H9 (cell line): ENCODE measurements at regions not wholly inside any gene's neighbourhood (a gene's known extent, or its start where the extent isn't known, plus 50 kb on each side); places are given as distances from the start of the nearest gene placed in this dataset.

Experiments used
- DNase-seq: peaks from one replicate; pipeline ENCODE4 v3.0.0-alpha.2; 2017
- H2AFZ ChIP-seq: one replicate; pipeline ENCODE4 v1.6.1; 2013; ENCODE audit warnings: mild to moderate bottlenecking, low read length, control low read depth, moderate library complexity
- H2AK5ac ChIP-seq: 2 replicates; pipeline ENCODE4 v1.6.1; 2013; ENCODE audit warnings: low read length, control low read depth, mixed read lengths; ENCODE audit not compliant: insufficient read length
- H2BK120ac ChIP-seq: one replicate; pipeline ENCODE4 v1.6.1; 2013; ENCODE audit warnings: low read depth, mild to moderate bottlenecking, low read length, control low read depth, inconsistent platforms; ENCODE audit not compliant: poor library complexity, severe bottlenecking
- H2BK12ac ChIP-seq: 2 replicates; pipeline ENCODE4 v1.6.1; 2013; ENCODE audit warnings: low read length, control low read depth, mixed read lengths, low read depth; ENCODE audit not compliant: insufficient read length
- H2BK15ac ChIP-seq: 2 replicates; pipeline ENCODE4 v1.6.1; 2013; ENCODE audit warnings: low read depth, low read length, control low read depth
- H2BK20ac ChIP-seq: one replicate; pipeline ENCODE4 v1.6.1; 2013; ENCODE audit warnings: low read depth, mild to moderate bottlenecking, low read length, control low read depth, inconsistent platforms; ENCODE audit not compliant: poor library complexity, severe bottlenecking
- H2BK5ac ChIP-seq: 2 replicates; pipeline ENCODE4 v1.6.1; 2013; ENCODE audit warnings: low read length, control low read depth, mixed read lengths; ENCODE audit not compliant: insufficient read length
- H3K14ac ChIP-seq: 2 replicates; pipeline ENCODE4 v1.6.1; 2013; ENCODE audit warnings: low read length, control low read depth; ENCODE audit not compliant: insufficient read depth
- H3K18ac ChIP-seq: 2 replicates; pipeline ENCODE4 v1.6.1; 2013; ENCODE audit warnings: low read depth, mild to moderate bottlenecking, mixed read lengths, low read length, control low read depth; ENCODE audit not compliant: insufficient read length
- H3K23ac ChIP-seq: 2 replicates; pipeline ENCODE4 v1.6.1; 2013; ENCODE audit warnings: low read length, control low read depth, mixed read lengths, low read depth; ENCODE audit not compliant: insufficient read length
- H3K23me2 ChIP-seq: 2 replicates; pipeline ENCODE4 v1.6.1; 2013; ENCODE audit warnings: low read depth, mild to moderate bottlenecking, mixed read lengths, low read length, control low read depth; ENCODE audit not compliant: insufficient read length, poor library complexity, severe bottlenecking
- H3K27ac ChIP-seq: 2 replicates; pipeline ENCODE4 v1.5.1; 2013; ENCODE audit warnings: low read length, control low read depth, mixed read lengths, low read depth; ENCODE audit not compliant: insufficient read length
- H3K27me3 ChIP-seq: 2 replicates; pipeline ENCODE4 v1.6.1; 2013; ENCODE audit warnings: low read length, control low read depth, inconsistent platforms; ENCODE audit not compliant: insufficient read depth
- H3K4ac ChIP-seq: 2 replicates; pipeline ENCODE4 v1.6.1; 2013; ENCODE audit warnings: low read depth, mild to moderate bottlenecking, control low read depth, inconsistent platforms, low read length, moderate library complexity
- H3K4me1 ChIP-seq: 2 replicates; pipeline ENCODE4 v1.6.1; 2013; ENCODE audit warnings: low read length, control low read depth, inconsistent platforms; ENCODE audit not compliant: insufficient read depth
- H3K4me2 ChIP-seq: 2 replicates; pipeline ENCODE4 v1.6.1; 2013; ENCODE audit warnings: low read length, control low read depth, mixed read lengths; ENCODE audit not compliant: insufficient read length, insufficient read depth
- H3K56ac ChIP-seq: 2 replicates; pipeline ENCODE4 v1.6.1; 2013; ENCODE audit warnings: low read depth, mild to moderate bottlenecking, mixed read lengths, low read length, control low read depth; ENCODE audit not compliant: insufficient read length
- H3K79me1 ChIP-seq: 2 replicates; pipeline ENCODE4 v1.6.1; 2013; ENCODE audit warnings: low read depth, mild to moderate bottlenecking, moderate library complexity, low read length, control low read depth, inconsistent platforms; ENCODE audit not compliant: insufficient read depth, poor library complexity, severe bottlenecking
- H3K79me2 ChIP-seq: 2 replicates; pipeline ENCODE4 v1.6.1; 2013; ENCODE audit warnings: low read length, control low read depth, inconsistent platforms; ENCODE audit not compliant: insufficient read depth
- H3K9ac ChIP-seq: 2 replicates; pipeline ENCODE4 v1.6.1; 2013; ENCODE audit warnings: low read length, control low read depth, mixed read lengths; ENCODE audit not compliant: insufficient read length; ENCODE audit errors: extremely low read depth
- H3K9me3 ChIP-seq: one replicate; pipeline ENCODE4 v1.6.1; 2013; ENCODE audit warnings: low read depth, low read length, inconsistent platforms; ENCODE audit not compliant: control insufficient read depth
- H3T11ph ChIP-seq: one replicate; pipeline ENCODE4 v1.6.1; 2013; ENCODE audit warnings: mild to moderate bottlenecking, low read length, control low read depth, inconsistent platforms
- H4K20me1 ChIP-seq: one replicate; pipeline ENCODE4 v1.6.1; 2013; ENCODE audit not compliant: control insufficient read depth, insufficient read length, insufficient read depth
- H4K5ac ChIP-seq: 2 replicates; pipeline ENCODE4 v1.6.1; 2013; ENCODE audit warnings: low read depth, mild to moderate bottlenecking, mixed read lengths, low read length, control low read depth; ENCODE audit not compliant: insufficient read length
- H4K8ac ChIP-seq: replicated peaks from 2 replicates; pipeline ENCODE4 v1.6.1; 2013; ENCODE audit warnings: low read length, control low read depth, mixed read lengths, low read depth; ENCODE audit not compliant: insufficient read length
- H4K91ac ChIP-seq: 2 replicates; pipeline ENCODE4 v1.6.1; 2013; ENCODE audit warnings: low read depth, mild to moderate bottlenecking, moderate library complexity, mixed read lengths, low read length, control low read depth; ENCODE audit not compliant: insufficient read length
- H3K27ac Mint-ChIP-seq, 3 experiments: 2 replicates in 2 of 3; 3 replicates in 1 of 3; pipeline ENCODE4 v1.8.0; 2020 to 2021; ENCODE audit warnings: mixed read lengths in 3 of 3, mild to moderate bottlenecking in 1 of 3, moderate library complexity in 1 of 3
- H3K27me3 Mint-ChIP-seq: 2 replicates; pipeline ENCODE4 v1.8.0; 2021; ENCODE audit warnings: low read depth, mild to moderate bottlenecking, moderate library complexity, mixed read lengths
- H3K36me3 Mint-ChIP-seq, 3 experiments: 2 replicates in 2 of 3; 3 replicates in 1 of 3; pipeline ENCODE4 v1.8.0; 2020 to 2021; ENCODE audit warnings: low read depth in 3 of 3, mixed read lengths in 3 of 3; ENCODE audit not compliant: insufficient read depth in 1 of 3
- H3K4me1 Mint-ChIP-seq, 2 experiments: 2 replicates each; pipeline ENCODE4 v1.8.0; 2020; ENCODE audit warnings: mixed read lengths in 2 of 2
- H3K4me3 Mint-ChIP-seq, 2 experiments: 2 replicates in 1 of 2; 3 replicates in 1 of 2; pipeline ENCODE4 v1.8.0; 2020 to 2021; ENCODE audit warnings: mild to moderate bottlenecking in 2 of 2, mixed read lengths in 2 of 2, moderate library complexity in 1 of 2
- H3K9me3 Mint-ChIP-seq, 2 experiments: 2 replicates in 1 of 2; 3 replicates in 1 of 2; pipeline ENCODE4 v1.8.0; 2020; ENCODE audit warnings: mild to moderate bottlenecking in 2 of 2, mixed read lengths in 2 of 2, moderate library complexity in 1 of 2
- CTCF ChIP-seq: fragments of 200-600 bp; sonication (generic); conservative IDR thresholded peaks from 3 replicates; pipeline ENCODE4 v1.8.0; 2021; ENCODE audit warnings: antibody characterized with exemption, mild to moderate bottlenecking
- WGBS: extraction: QIAGEN DNeasy Blood & Tissue Kit; methylation state at CpG from one replicate; pipeline ENCODE4 v1.1.7; 2013; ENCODE audit warnings: missing lambda C conversion rate, low lambda C conversion rate, mixed read lengths; ENCODE audit not compliant: insufficient read length; ENCODE audit errors: extremely low coverage; 5-methylcytosine and 5-hydroxymethylcytosine counted together

GRCh38 chr20:18972251-18972876 lies 158.8 kb downstream of the SCP2D1 start:
- no CpG with 5 or more reads among the region's 3 CpGs for WGBS
- H3K9ac ChIP-seq = no peak overlapping the region
- peaks cover 6% of the 10 kb centered on the region; the same call in 1 of the 2 replicates for H3K4me1 ChIP-seq
- H3K27me3 Mint-ChIP-seq = no peaks in the 10 kb centered on the region; the same call in 1 of the 2 replicates
- H2BK120ac ChIP-seq = no peak overlapping the region
- no peak overlapping the region for H2BK20ac ChIP-seq
- H3K56ac ChIP-seq = no peak overlapping the region
- H3K4me1 Mint-ChIP-seq = no peaks in the 10 kb centered on the region; a peak in 1 of 4 replicates
- no peak overlapping the region for H2BK5ac ChIP-seq
- H3K9me3 Mint-ChIP-seq = peaks cover 0 to 2% of the 10 kb centered on the region in 2 experiments; a peak in 1 of 5 replicates
- H2AFZ ChIP-seq = no peak overlapping the region
- no peaks in the 10 kb centered on the region for H4K20me1 ChIP-seq
- no peaks in the 10 kb centered on the region for H3K79me2 ChIP-seq
- no peaks in the 10 kb centered on the region for H3K23me2 ChIP-seq
- no peaks in the 10 kb centered on the region for H3K36me3 Mint-ChIP-seq
- H2AK5ac ChIP-seq = no peak overlapping the region
- H4K91ac ChIP-seq = no peak overlapping the region
- TF ChIP-seq CTCF = no peak
- no peak overlapping the region for H3K18ac ChIP-seq
- H3K27ac ChIP-seq = no peak overlapping the region
- no peak overlapping the region for H3K27ac Mint-ChIP-seq
- H3K4ac ChIP-seq = no peak overlapping the region
- H3K9me3 ChIP-seq = no peaks in the 10 kb centered on the region
- no peak overlapping the region for H3K4me2 ChIP-seq
- no peak overlapping the region for H2BK15ac ChIP-seq
- H3K4me3 Mint-ChIP-seq = no peak overlapping the region
- H3K79me1 ChIP-seq = no peaks in the 10 kb centered on the region
- no peak overlapping the region for H3K14ac ChIP-seq
- H4K8ac ChIP-seq = no peak overlapping the region
- no peak overlapping the region for H4K5ac ChIP-seq
- no peaks in the 10 kb centered on the region for H3K27me3 ChIP-seq
- DNase-seq = no peak
- H3K23ac ChIP-seq = no peak overlapping the region
- no peak overlapping the region for H3T11ph ChIP-seq
- no peak overlapping the region for H2BK12ac ChIP-seq
